MM.1S (cell line): ENCODE measurements at regions not wholly inside any gene's neighbourhood (a gene's known extent, or its start where the extent isn't known, plus 50 kb on each side); places are given as distances from the start of the nearest gene placed in this dataset.
"Not testable (repeated sequence)": the region's sequence is repeated elsewhere in the genome, so short reads cannot be mapped to it uniquely, and the experiment has no call there.

Source experiments
- DNase-seq: peaks from one replicate; pipeline ENCODE4 v3.0.0-alpha.2; 2015
- H2AFZ ChIP-seq: fragments of 300-600 bp; sonication (generic); 2 replicates; pipeline ENCODE4 v1.6.0; 2016; ENCODE audit warnings: antibody characterized with exemption, low read length
- H3F3A ChIP-seq: fragments of 300-600 bp; sonication (generic); 2 replicates; pipeline ENCODE4 v1.6.1; 2016; ENCODE audit warnings: mild to moderate bottlenecking, antibody characterized with exemption, low read length, moderate library complexity, mixed read lengths; ENCODE audit not compliant: insufficient read depth
- H3K27ac ChIP-seq: fragments of 300-600 bp; sonication (generic); 2 replicates; pipeline ENCODE4 v1.5.1; 2016; ENCODE audit warnings: mild to moderate bottlenecking, low read length
- H3K27me3 ChIP-seq: fragments of 300-600 bp; sonication (generic); replicated peaks from 2 replicates; pipeline ENCODE4 v1.6.0; 2016; ENCODE audit warnings: low read length; ENCODE audit not compliant: insufficient read depth
- H3K36me3 ChIP-seq: fragments of 300-600 bp; sonication (generic); replicated peaks from 2 replicates; pipeline ENCODE4 v1.6.1; 2016; ENCODE audit warnings: mild to moderate bottlenecking, low read length, mixed read lengths; ENCODE audit not compliant: insufficient read depth
- H3K4me1 ChIP-seq: fragments of 300-600 bp; sonication (generic); 2 replicates; pipeline ENCODE4 v1.6.1; 2016; ENCODE audit warnings: low read length, mixed read lengths
- H3K4me2 ChIP-seq: fragments of 300-600 bp; sonication (generic); 2 replicates; pipeline ENCODE4 v1.6.0; 2016; ENCODE audit warnings: low read depth, low read length
- H3K4me3 ChIP-seq: fragments of 300-600 bp; sonication (generic); 2 replicates; pipeline ENCODE4 v1.5.1; 2016; ENCODE audit warnings: low read length, mixed read lengths
- H3K79me2 ChIP-seq: fragments of 300-600 bp; sonication (generic); 2 replicates; pipeline ENCODE4 v1.6.1; 2016; ENCODE audit warnings: mixed run types, low read length, mixed read lengths
- H3K9ac ChIP-seq: fragments of 300-600 bp; sonication (generic); 2 replicates; pipeline ENCODE4 v1.6.1; 2016; ENCODE audit warnings: low read length, mixed read lengths
- H3K9me2 ChIP-seq: fragments of 300-600 bp; sonication (generic); replicated peaks from 2 replicates; pipeline ENCODE4 v1.6.1; 2016; ENCODE audit warnings: mild to moderate bottlenecking, low read length, mixed read lengths; ENCODE audit not compliant: insufficient read depth
- H3K9me3 ChIP-seq: fragments of 300-600 bp; sonication (generic); replicated peaks from 2 replicates; pipeline ENCODE4 v1.6.1; 2016; ENCODE audit warnings: mild to moderate bottlenecking, low read length, mixed read lengths; ENCODE audit not compliant: insufficient read depth
- H4K20me1 ChIP-seq: fragments of 300-600 bp; sonication (generic); 2 replicates; pipeline ENCODE4 v1.6.1; 2016; ENCODE audit warnings: mild to moderate bottlenecking, low read length, moderate library complexity, mixed read lengths; ENCODE audit not compliant: insufficient read depth
- CTCF ChIP-seq: fragments of 300-600 bp; sonication (generic); IDR thresholded peaks from 2 replicates; pipeline ENCODE4 v1.5.1; 2016; ENCODE audit warnings: antibody characterized with exemption, low read length, mixed read lengths
- EZH2 ChIP-seq: fragments of 300-600 bp; sonication (generic); optimal IDR thresholded peaks from 2 replicates; pipeline ENCODE3; 2017; ENCODE audit warnings: low read depth, mild to moderate bottlenecking, antibody characterized with exemption, low read length, mixed read lengths
- EZH2phosphoT487 ChIP-seq: fragments of 300-600 bp; sonication (generic); IDR thresholded peaks from 2 replicates; pipeline ENCODE4 v1.6.1; 2018; ENCODE audit warnings: antibody characterized with exemption, low read length

- Histone ChIP-seq H3K9ac (no peak overlapping the region), H3K9me3 (no peaks in the 10 kb centered on the region), H3F3A (no peaks in the 10 kb centered on the region), H3K4me1 (no peaks in the 10 kb centered on the region), H3K4me2 (no peak overlapping the region), H3K27ac (no peak overlapping the region), H3K36me3 (no peaks in the 10 kb centered on the region), H3K79me2 (no peaks in the 10 kb centered on the region), H2AFZ (no peak overlapping the region), H3K27me3 (no peaks in the 10 kb centered on the region), H3K4me3 (no peak overlapping the region), H3K9me2 (no peaks in the 10 kb centered on the region), H4K20me1 (no peaks in the 10 kb centered on the region)
- no peak for DNase-seq
- TF ChIP-seq EZH2, result no peak
- TF ChIP-seq EZH2phosphoT487, result no peak
- TF ChIP-seq CTCF, result no peak
These were observed 339.6 kb upstream of the CDH5 start for GRCh38 chr16:66026787-66027330.

GRCh38 chr16:66026211-66026610, 340.3 kb upstream of the CDH5 start:
- no peaks in the 10 kb centered on the region for H3K4me1 ChIP-seq
- H3K27ac ChIP-seq, result no peak overlapping the region
- TF ChIP-seq EZH2phosphoT487 (no peak), EZH2 (no peak)
- no peaks in the 10 kb centered on the region for H3K36me3 ChIP-seq
- no peak overlapping the region for H2AFZ ChIP-seq
- no peaks in the 10 kb centered on the region for H4K20me1 ChIP-seq
- no peaks in the 10 kb centered on the region for H3K27me3 ChIP-seq
- no peaks in the 10 kb centered on the region for H3K9me2 ChIP-seq
- no peak overlapping the region for H3K4me3 ChIP-seq
- DNase-seq, result no peak
- no peaks in the 10 kb centered on the region for H3K9me3 ChIP-seq
- no peak overlapping the region for H3K4me2 ChIP-seq
- no peaks in the 10 kb centered on the region for H3F3A ChIP-seq
- no peak overlapping the region for H3K9ac ChIP-seq
- H3K79me2 ChIP-seq, result no peaks in the 10 kb centered on the region

- no peaks in the 10 kb centered on the region for H3K4me1 ChIP-seq
- no peak overlapping the region for H3K9ac ChIP-seq
- H3K9me3 ChIP-seq, result no peaks in the 10 kb centered on the region
- H3K27ac ChIP-seq, result no peak overlapping the region
- TF ChIP-seq EZH2phosphoT487, result no peak
- no peak for TF ChIP-seq CTCF
- no peak for TF ChIP-seq EZH2
- no peaks in the 10 kb centered on the region for H4K20me1 ChIP-seq
- no peaks in the 10 kb centered on the region for H3K36me3 ChIP-seq
- H2AFZ ChIP-seq, result no peak overlapping the region
- H3F3A ChIP-seq, result no peaks in the 10 kb centered on the region
- H3K4me3 ChIP-seq, result no peak overlapping the region
- DNase-seq, result no peak
- H3K27me3 ChIP-seq, result no peaks in the 10 kb centered on the region
- no peaks in the 10 kb centered on the region for H3K79me2 ChIP-seq
- no peaks in the 10 kb centered on the region for H3K9me2 ChIP-seq
- H3K4me2 ChIP-seq, result no peak overlapping the region
These were observed 340.7 kb upstream of the CDH5 start for GRCh38 chr16:66025751-66026150.

GRCh38 chr16:66024567-66024966, 341.9 kb upstream of the CDH5 start:
- not testable (repeated sequence) for H3K79me2 ChIP-seq, H3K36me3 ChIP-seq, H3K4me2 ChIP-seq, DNase-seq, H3K9ac ChIP-seq, H3K27ac ChIP-seq, H3F3A ChIP-seq, H3K9me3 ChIP-seq, H2AFZ ChIP-seq, H3K4me1 ChIP-seq, H3K27me3 ChIP-seq, H3K9me2 ChIP-seq, H3K4me3 ChIP-seq, H4K20me1 ChIP-seq
